AG09309 (cell line): ENCODE measurements at regions not wholly inside any gene's neighbourhood (a gene's known extent, or its start where the extent isn't known, plus 50 kb on each side); places are given as distances from the start of the nearest gene placed in this dataset.
A peak's percentile ranks its signal among the peaks of the same experiment; 100 is the strongest.

Experiments used
- DNase-seq: peaks from one replicate; pipeline ENCODE4 v3.0.0-alpha.2; 2010; ENCODE audit warnings: low read depth
- H3K4me3 ChIP-seq: 2 replicates; pipeline ENCODE4 v1.5.1; 2011; ENCODE audit warnings: mild to moderate bottlenecking, low read depth, low read length, moderate library complexity; ENCODE audit not compliant: control insufficient read depth
- TF ChIP-seq, protein P1 (sequence below): IDR thresholded peaks from 2 replicates; pipeline ENCODE4 v1.5.1; 2011; ENCODE audit warnings: mild to moderate bottlenecking, low read depth, low read length, inconsistent platforms; ENCODE audit not compliant: insufficient read depth, control insufficient read depth; ENCODE audit errors: missing control alignments

GRCh38 chrX:139077281-139078250 is 366.0 kb upstream of the FGF13 start:
- peak; percentile 20 for DNase-seq
- H3K4me3 ChIP-seq, result no peak overlapping the region
- TF ChIP-seq, protein P1, sequence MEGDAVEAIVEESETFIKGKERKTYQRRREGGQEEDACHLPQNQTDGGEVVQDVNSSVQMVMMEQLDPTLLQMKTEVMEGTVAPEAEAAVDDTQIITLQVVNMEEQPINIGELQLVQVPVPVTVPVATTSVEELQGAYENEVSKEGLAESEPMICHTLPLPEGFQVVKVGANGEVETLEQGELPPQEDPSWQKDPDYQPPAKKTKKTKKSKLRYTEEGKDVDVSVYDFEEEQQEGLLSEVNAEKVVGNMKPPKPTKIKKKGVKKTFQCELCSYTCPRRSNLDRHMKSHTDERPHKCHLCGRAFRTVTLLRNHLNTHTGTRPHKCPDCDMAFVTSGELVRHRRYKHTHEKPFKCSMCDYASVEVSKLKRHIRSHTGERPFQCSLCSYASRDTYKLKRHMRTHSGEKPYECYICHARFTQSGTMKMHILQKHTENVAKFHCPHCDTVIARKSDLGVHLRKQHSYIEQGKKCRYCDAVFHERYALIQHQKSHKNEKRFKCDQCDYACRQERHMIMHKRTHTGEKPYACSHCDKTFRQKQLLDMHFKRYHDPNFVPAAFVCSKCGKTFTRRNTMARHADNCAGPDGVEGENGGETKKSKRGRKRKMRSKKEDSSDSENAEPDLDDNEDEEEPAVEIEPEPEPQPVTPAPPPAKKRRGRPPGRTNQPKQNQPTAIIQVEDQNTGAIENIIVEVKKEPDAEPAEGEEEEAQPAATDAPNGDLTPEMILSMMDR, result no peak

- H3K4me3 ChIP-seq, result no peak overlapping the region
- TF ChIP-seq, protein P1, result no peak
- DNase-seq, result no peak
Observed at GRCh38 chrX:139063364-139063763, 351.8 kb upstream of the FGF13 start.

DNA sequence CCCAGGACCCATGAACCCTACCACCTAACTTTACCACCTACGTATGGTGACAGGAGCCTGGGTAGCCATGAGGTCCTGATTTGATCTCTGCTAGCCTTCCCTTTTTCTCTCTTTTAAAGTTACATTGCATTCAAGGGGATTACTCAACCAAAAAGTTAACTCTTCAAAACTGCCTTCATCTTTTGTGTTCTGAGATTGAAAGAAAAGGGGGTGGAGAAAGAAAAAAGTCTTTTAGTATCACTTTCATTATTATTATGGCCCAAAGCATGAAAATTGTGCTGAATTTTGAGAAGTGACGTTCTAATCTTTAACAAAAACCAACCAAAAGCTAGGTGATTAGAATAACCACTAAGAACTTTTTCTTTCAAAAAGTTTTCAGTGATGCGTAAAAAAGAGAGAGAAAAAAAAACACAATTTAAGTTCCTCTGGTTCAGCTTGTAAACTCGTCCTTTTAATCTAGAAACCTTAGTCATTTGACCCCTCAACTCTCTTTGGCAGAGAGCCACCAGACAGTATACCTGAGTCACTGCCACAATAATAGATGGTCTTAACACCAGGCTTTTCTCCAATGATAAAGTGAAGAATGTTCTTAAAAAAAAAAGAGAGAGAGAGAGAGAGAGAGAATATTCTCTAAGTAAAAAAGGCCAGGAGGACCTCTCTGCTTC is 347.4 kb upstream of the FGF13 start:
- H3K4me3 ChIP-seq, result no peak overlapping the region
- TF ChIP-seq, protein P1, result no peak
- no peak for DNase-seq

GRCh38 chrX:139052461-139052860 is 340.9 kb upstream of the FGF13 start:
- TF ChIP-seq, protein P1, result no peak
- no peak overlapping the region for H3K4me3 ChIP-seq
- no peak for DNase-seq

GRCh38 chrX:139049465-139049864 is 337.9 kb upstream of the FGF13 start:
- no peak overlapping the region for H3K4me3 ChIP-seq
- no peak for DNase-seq
- TF ChIP-seq, protein P1, result no peak

GRCh38 chrX:139044680-139045079 is 333.2 kb upstream of the FGF13 start:
- no peak overlapping the region for H3K4me3 ChIP-seq
- DNase-seq, result no peak
- TF ChIP-seq, protein P1, result no peak
